Activated T-helper 1 cell treated with Interleukin-2 at 50 U/mL for 16 hours (primary cell): ENCODE measurements at regions not wholly inside any gene's neighbourhood (a gene's known extent, or its start where the extent isn't known, plus 50 kb on each side); places are given as distances from the start of the nearest gene placed in this dataset.
"Not testable (repeated sequence)": the region's sequence is repeated elsewhere in the genome, so short reads cannot be mapped to it uniquely, and the experiment has no call there.

ENCODE experiments used
- DNase-seq: peaks from one replicate; pipeline ENCODE4 v3.0.0-alpha.2; 2020; ENCODE audit warnings: low read depth

GRCh38 chr16:17555176-17555575 lies 84.4 kb upstream of the XYLT1 start:
- DNase-seq: no peak

GRCh38 chr16:17552351-17552750 lies 81.6 kb upstream of the XYLT1 start:
- DNase-seq: no peak

DNA sequence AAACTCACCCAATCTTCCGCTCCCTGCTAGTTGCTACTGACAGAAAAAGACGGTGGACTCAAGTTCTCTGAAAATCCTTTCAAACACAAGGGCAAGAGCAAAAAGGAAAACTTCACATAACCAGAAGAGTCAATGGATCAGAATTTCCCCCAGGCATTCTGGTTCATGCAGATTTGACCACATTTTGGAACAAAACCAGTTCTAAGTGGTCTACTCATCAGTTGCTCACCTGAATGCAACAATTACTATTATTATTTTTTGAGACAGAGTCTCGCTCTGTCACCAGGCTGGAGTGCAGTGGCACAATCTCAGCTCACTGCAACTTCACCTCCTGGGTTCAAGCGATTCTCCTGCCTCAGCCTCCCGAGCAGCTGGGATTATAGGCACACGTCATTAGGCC lies 80.9 kb upstream of the XYLT1 start:
- not testable (repeated sequence) for DNase-seq

- no peak for DNase-seq
These were observed 78.1 kb upstream of the XYLT1 start for GRCh38 chr16:17548825-17549224.

DNA sequence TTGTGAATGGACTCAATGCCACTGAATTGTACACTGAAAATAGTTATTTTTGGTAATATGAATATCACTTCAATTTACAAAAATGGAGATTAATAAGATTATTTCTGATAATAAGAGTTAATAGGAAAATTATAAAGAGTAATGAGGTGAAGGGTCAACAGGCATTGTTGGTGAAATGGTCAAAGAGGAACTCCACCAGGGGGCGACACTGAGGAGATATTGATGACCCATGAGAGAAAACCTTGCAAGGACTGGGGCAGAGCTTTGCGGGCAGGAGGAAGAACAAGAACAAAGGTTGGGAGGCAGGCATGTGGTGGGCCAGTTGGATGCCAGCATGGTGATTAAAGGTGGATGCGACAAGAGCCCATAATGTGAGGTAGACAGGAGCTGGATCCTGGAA lies 74.0 kb upstream of the XYLT1 start:
- DNase-seq: no peak

- DNase-seq: no peak
These were observed 73.5 kb upstream of the XYLT1 start for GRCh38 chr16:17544304-17544703.

GRCh38 chr16:17543073-17543472 lies 72.3 kb upstream of the XYLT1 start:
- no peak for DNase-seq

GRCh38 chr16:17541324-17541723 lies 70.6 kb upstream of the XYLT1 start:
- DNase-seq: no peak

DNA sequence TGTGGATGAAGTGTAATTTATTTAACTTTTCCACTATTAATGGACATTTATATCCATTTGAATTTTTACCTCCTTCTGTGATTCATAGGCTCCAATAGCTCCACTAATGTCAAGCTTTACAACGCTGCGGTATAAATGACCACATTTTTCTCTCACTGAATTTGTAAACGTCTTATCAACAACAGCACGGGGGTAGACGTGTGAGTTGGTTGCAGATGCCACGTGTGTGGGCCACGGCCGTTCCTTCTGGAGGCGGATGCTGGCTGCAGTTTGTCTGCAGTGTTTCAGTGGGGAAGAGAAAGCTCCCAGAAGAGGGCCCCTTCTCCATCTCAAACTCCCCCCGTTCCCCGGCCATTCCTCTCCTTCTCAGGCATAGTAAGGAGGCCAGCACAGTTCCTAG lies 68.2 kb upstream of the XYLT1 start:
- no peak for DNase-seq

GRCh38 chr16:17532338-17532995 lies 61.7 kb upstream of the XYLT1 start:
- DNase-seq: no peak

DNA sequence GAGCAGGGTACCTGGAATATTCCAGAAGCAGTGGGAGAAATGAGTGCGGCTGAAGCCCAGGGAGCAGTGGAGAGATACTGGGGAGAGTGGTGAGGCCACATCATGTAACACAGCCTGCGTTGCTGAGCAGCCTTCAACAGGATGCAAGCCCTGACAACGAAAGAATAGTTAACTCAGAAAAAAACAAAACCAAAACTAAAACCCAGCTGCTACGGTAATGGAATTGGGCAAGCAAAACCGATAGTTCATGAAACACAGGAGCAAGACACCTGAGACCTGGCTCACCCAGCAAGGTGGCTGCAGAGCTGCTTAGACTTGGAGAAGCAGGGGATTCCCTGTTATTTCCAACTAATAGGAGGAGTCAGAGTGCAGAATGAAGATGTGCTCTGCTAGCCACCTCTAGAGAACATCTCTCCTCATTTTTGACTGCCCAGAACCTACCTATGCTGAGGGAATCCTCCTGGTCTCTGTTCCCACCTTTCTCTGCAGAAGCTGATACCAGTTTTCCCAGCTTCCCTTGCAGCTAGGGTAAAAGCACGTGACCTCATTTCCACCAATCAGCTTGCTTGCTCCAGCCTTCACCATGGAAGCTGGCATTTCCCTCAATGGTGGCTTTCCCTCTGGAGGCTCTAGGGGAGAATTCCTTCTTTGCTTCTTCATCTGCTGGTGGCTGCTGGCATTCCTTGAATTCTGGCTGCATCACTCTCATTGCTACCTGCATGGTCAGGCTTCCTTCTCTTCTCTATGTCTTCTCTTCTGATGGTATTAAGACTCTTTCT lies 59.4 kb upstream of the XYLT1 start:
- no peak for DNase-seq

GRCh38 chr16:17526956-17527937 lies 56.5 kb upstream of the XYLT1 start:
- DNase-seq: no peak

- DNase-seq: no peak
These were observed 53.9 kb upstream of the XYLT1 start for GRCh38 chr16:17524656-17525055.

DNA sequence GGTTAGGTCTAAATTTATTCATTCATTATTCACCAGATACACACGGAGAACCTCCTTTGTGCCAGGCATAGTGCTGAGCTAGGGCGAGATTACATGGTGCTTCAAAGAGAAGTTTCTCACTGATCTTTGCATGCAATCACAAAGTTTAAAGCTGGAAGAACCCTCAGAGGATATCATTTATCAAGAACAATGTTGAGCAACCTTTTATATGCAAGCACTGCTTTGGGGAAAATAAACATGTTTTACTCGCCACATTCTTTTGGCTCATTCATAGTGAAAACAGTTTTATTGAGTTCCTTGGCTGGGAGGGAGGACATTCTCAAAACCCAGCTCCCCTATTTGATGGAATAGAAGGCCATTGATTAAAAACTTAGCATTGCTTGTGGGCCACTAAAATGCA lies 49.8 kb upstream of the XYLT1 start:
- DNase-seq: no peak
